PC-3 (cell line): ENCODE measurements at regions not wholly inside any gene's neighbourhood (a gene's known extent, or its start where the extent isn't known, plus 50 kb on each side); places are given as distances from the start of the nearest gene placed in this dataset.

Experiments
- EZH2 ChIP-seq: fragments of 300-600 bp; sonication (generic); IDR thresholded peaks from one replicate; pipeline ENCODE4 v1.6.1; 2017; ENCODE audit warnings: antibody characterized with exemption, mild to moderate bottlenecking, low read length; ENCODE audit not compliant: unreplicated experiment
- TF ChIP-seq, protein P1 (sequence below): fragments of 300-600 bp; sonication (generic); conservative IDR thresholded peaks from 2 replicates; pipeline ENCODE4 v1.5.1; 2017; ENCODE audit warnings: antibody characterized with exemption, low read depth, mild to moderate bottlenecking, low read length

DNA sequence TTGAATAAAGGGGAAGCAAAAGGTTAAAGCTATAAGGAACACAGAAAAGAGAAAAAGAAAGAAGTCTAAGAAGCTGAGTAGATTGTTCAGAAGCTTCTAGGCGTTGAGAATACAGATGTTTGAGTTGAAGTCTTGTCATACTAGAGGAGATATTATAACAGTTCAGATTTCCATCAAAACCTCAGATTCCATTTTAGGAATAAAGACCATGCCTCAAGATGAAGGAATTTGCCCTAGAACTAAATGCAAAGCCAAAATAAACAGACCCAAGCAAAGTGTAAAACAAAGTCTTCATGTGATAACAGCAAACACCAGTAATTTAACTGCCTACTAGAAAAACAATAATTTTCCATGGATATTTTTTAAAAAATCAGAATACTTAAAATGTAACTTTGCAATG lies 476.5 kb upstream of the POT1 start:
- TF ChIP-seq, protein P1, sequence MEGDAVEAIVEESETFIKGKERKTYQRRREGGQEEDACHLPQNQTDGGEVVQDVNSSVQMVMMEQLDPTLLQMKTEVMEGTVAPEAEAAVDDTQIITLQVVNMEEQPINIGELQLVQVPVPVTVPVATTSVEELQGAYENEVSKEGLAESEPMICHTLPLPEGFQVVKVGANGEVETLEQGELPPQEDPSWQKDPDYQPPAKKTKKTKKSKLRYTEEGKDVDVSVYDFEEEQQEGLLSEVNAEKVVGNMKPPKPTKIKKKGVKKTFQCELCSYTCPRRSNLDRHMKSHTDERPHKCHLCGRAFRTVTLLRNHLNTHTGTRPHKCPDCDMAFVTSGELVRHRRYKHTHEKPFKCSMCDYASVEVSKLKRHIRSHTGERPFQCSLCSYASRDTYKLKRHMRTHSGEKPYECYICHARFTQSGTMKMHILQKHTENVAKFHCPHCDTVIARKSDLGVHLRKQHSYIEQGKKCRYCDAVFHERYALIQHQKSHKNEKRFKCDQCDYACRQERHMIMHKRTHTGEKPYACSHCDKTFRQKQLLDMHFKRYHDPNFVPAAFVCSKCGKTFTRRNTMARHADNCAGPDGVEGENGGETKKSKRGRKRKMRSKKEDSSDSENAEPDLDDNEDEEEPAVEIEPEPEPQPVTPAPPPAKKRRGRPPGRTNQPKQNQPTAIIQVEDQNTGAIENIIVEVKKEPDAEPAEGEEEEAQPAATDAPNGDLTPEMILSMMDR, result no peak
- no peak for TF ChIP-seq EZH2
